HG02571 (cell line): ENCODE measurements at regions not wholly inside any gene's neighbourhood (a gene's known extent, or its start where the extent isn't known, plus 50 kb on each side); places are given as distances from the start of the nearest gene placed in this dataset.

ENCODE experiments used
- ATAC-seq: cut with Tn5 transposase; IDR thresholded peaks from one replicate; pipeline ENCODE4 v1.9.1; 2021; ENCODE audit warnings: mild to moderate bottlenecking, moderate library complexity; ENCODE audit not compliant: unreplicated experiment

DNA sequence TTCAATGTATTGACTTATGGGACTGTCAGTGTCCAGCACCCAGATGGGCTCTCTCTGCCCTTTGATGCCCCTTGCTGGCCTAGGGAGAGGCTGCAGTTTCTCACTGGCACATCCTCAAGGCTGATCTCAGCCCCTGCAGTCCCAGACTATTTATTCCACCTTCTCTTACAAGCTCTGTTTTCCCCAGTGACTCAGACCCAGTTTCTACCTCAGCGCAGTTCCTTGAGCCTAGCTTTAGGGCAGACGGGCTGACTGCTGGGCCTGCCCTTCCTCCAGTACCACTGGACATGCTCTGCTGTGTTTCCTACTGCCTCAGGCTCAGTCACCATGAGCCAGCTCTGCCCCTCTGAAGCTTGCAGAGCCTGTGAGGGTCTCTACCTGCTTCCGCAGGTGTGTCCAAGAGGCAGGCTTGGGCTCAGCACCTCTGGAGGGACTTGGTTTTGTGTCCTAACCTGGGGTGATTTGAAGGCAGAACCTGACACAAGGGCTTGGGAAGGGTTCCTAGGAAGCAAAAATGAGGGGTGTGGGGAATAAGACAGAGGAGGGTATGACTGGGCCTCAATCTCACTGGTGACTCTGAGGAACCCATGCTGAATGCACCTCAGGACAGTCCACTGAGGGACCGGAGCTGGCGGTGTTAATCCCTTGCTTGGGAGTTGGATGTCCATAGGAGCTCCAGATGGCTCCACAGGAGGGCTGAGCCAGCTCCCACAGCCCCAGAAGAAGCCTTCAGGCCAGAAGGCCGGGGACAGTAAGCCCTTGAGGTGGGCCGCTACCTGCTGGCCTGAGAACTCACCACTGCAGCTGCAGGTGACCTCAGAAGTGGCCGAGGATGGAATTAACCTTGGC lies 689.9 kb downstream of the MATN1 start:
- no peak for ATAC-seq

- ATAC-seq: no peak
These were observed 691.1 kb downstream of the MATN1 start for GRCh38 chr1:30032302-30032701.

DNA sequence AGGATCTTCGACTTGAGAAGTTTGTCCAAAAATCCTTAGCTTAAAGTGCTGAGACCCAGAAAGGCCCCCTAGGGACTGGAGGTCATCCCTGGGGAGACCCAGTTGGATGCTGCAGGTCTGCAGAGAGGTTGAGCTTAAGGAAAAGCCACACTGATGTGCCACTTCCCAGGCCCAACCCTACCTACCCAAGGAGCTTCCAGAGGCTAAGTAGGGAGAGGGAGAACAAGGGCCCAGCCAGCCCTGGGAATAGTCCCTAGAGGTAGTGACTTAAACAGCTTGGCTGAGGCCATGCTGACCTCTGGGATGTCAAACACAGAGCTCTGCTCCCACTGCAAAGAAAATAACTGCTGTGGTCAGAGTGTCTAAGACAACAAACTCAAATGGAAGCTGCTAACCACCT lies 693.7 kb downstream of the MATN1 start:
- no peak for ATAC-seq

- ATAC-seq: no peak
These were observed 694.4 kb downstream of the MATN1 start for GRCh38 chr1:30028939-30029338.

- no peak for ATAC-seq
These were observed 695.1 kb downstream of the MATN1 start for GRCh38 chr1:30028283-30028682.

GRCh38 chr1:30027247-30027646 lies 696.1 kb downstream of the MATN1 start:
- ATAC-seq: no peak

GRCh38 chr1:30024411-30025195 lies 698.8 kb downstream of the MATN1 start:
- no peak for ATAC-seq

- no peak for ATAC-seq
These were observed 699.9 kb downstream of the MATN1 start for GRCh38 chr1:30023339-30024022.

- ATAC-seq: no peak
These were observed 709.4 kb downstream of the MATN1 start for GRCh38 chr1:30014031-30014430.

DNA sequence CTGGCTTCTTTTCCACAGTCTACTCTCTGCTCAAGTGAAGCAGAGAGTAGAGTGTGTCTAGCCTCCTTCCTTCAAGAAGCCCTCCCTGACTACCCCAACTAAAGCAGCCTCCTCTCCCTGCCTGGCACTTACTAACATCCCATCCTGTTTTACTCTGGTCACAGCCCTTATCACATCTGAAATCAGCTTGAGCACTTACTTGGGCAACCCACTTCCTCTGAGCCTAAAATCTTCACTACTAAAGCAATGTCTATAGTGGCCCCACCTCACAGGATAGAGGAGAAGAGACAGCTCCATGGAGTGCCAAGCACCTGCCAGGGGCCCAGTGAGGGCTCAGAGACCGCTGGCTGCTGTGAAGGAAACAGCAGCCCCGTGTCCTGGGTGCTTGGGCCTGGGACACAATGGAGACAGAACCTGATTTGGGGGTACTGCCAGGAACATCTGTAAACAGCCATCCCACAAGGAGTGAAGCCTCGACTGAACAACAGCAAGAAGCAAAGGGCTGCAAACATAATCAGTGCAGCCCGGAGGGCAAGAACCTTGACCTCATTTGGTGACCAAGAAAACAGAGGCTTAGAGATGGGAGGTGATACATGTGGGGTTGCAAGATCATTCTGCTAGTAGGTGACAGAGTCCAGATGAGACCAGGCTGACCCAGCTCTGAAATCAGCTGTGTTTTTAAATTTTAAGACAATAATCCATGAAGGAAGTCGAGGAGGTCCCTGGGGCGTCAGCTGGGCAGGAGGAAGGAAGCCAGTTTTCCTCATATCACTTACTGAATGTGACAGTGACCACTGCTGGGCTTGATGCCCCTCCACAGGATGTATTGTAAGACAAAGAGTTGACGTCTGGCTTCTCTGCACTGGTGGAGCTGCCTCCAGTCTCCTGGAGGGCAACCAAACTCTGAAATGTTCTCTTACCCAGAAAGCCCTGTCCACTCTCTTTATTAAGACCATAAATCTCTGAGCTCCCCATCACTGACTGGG lies 710.6 kb downstream of the MATN1 start:
- ATAC-seq: no peak

GRCh38 chr1:30011970-30012369 lies 711.4 kb downstream of the MATN1 start:
- ATAC-seq: no peak

DNA sequence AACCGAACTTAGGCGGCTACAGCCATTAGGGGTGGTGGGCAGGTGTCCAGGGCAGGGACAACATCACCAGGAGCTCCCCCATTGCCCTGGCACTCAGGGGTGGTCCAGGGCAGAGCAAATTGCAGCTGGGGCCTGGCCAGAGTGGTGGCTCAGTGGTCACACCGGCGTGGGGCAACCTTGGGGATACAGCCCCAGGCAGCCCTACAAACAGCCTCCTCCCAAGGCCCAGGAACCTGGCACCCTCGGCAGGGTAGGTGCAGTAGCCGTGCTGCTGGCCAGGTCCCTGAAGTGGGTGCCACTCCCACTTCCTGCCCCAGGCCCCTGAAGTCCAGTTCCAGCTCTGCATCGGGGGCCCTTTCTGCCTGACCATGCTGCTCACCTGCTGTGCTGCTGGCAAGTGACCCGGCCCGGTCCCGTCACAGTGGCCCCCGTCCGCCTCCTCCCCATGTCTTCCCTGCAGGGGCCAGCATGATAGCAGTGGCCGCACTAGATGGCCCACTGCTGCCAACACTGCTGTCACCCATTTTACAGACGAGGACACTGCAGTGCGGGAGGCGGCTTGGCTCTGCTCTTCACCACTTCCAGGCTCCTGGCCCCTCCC lies 712.8 kb downstream of the MATN1 start:
- no peak for ATAC-seq

GRCh38 chr1:30009720-30010119 lies 713.7 kb downstream of the MATN1 start:
- ATAC-seq: no peak

DNA sequence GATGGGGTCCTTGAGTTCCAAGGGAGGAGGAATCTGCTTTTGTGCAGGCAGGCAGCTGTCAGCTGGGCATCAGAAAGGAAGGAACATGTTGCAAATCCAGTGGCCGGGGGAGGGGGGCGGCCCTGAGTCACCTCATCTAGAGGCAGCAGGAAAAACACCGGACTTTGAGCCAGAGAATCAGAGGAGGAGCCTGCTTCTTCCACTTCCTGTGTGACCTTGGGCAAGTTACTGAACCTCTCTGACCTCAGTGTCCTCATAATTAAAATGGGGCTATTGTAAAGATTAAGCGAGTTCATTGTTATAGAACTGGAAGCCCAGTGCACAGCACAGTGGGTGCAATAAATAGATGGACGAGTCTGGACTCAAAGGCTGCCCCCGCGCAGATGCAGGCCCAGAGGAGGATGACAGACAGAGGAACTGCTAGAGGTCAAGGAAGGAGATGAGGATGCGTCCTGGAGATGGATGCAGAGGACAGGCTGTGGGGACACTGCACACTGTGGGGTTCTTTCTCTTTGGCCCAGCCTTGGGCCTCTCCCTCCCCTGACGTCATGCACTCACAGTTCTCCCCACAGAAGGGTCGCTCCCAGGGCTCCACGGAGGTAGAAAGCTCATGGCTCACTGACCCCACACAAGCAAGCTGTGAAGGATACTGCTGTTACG lies 714.3 kb downstream of the MATN1 start:
- ATAC-seq: no peak

DNA sequence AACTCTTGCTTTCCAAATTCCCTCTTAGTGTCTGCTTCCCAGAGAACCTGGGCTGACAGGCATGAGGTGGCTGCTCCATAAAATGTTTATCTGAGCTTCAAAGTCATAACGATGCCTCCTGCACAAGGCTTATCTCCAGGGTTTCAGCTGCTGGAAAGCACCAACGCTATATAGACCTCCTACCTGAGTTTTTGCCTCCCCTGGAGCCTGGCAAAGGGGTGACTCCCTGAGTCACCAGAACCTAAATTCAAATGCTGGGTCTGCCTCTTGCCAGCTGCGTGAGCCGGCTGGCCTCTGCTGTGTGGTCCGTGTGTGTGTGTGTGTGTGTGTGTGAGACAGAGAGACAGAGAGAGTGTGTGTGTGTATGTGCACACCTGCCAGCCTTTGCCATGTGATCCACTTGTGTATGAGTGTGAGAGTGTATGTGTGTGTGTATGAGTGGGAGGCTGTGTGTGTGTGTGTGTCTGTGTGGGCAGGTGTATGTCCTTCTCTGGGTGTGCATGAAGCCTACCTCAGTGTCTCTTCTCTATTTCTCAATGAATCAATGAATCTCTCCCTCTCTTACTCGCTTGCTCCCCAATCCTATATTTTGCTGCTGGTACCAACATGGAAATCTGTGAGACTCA lies 714.9 kb downstream of the MATN1 start:
- no peak for ATAC-seq

DNA sequence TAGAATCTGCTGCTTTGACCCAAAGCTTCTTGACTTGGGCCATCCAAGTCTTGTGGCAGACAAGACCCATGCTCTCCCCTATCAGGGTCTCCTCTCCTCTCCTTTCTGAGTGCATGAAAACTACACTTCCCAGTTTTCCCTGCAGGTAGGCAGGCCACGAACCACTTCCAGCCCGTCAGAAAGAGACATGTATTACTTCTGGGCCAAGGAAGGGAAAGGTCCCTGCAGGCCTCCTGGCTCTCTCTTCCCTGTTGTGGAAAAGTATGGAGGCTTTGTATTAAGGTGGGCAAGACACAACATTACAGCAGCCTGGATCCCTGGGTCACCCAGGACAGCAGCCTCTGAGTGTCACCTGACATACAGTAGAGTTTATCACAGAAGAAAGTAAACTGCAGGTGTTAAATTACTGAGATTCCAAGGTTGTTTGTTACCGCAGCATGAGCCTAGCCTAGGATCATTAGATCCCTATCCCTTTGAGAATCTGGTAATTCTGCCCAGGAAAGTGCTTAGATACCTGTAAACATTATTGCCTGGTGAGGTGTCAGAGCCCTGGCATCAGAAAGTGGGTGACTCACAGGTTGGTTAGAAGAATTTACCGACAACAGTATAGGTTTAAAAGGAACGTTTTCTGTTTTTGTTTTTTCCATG lies 717.3 kb downstream of the MATN1 start:
- ATAC-seq: no peak

DNA sequence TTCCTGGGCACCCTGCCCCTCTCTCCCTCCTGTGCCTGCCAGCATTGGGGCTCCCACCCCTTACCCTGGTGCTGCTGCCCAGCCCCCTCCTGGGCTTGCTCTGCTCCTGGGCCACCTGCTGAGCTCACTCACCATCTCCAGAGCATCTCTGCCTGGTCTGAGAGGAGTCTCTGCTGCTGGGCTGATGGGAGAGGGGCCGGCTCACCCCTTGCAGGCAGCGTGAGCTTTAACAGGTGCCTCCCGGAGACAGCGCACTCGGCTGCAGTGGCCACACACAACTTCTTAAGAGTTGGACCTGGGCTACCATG lies 721.7 kb downstream of the MATN1 start:
- ATAC-seq: no peak

- no peak for ATAC-seq
These were observed 722.2 kb downstream of the MATN1 start for GRCh38 chr1:30001011-30001731.
